Activated T-helper 1 cell treated with Interleukin-2 at 50 U/mL for 16 hours (primary cell): ENCODE measurements at regions not wholly inside any gene's neighbourhood (a gene's known extent, or its start where the extent isn't known, plus 50 kb on each side); places are given as distances from the start of the nearest gene placed in this dataset.
"Not testable (repeated sequence)": the region's sequence is repeated elsewhere in the genome, so short reads cannot be mapped to it uniquely, and the experiment has no call there.

Experiments
- DNase-seq: peaks from one replicate; pipeline ENCODE4 v3.0.0-alpha.2; 2020; ENCODE audit warnings: low read depth

DNA sequence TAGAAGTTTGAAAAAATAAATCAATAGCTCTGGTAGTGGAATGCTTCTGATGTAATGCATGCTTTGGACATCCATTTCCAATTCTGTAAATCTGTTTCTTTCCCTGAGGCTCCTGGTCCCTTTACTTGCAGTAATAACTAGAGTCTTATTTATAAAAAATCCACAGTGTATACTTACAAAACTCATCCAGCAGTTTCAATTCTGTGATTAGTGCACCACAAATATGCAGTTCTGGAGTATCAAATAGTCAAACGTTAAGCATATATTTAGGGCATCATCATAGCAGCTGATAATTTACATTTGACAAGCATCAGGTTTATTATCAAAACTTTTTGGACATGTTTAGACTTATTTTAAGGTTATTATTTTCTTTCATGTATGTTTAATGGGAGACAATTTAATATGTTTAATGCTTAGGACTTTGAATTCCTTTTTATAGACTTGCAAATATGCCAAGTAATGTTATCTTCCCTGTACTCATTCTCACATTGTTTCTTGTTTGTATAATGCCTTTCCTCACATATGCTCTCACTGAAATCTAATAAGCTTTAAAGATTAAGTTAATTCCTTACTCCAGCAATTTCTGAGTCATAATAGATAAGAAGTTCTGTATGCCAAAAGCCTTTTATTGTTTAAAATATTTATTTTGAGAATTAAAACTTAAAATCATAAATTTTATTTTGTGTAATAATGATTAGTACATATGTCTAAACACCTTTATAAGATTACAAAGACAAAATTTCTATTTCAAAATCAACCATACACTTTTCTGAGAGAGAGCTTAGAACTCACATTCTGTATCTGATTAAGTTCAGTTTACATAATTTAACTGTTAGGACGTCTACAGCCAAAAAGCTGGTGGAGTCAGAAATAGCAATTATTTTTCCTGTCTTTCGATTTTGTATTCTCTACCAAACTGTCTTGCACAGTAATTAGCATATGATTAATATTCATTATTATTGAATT lies 341.5 kb upstream of the TMEFF2 start:
- no peak for DNase-seq

- DNase-seq: no peak
Observed at GRCh38 chr2:192534072-192534471, 339.3 kb upstream of the TMEFF2 start.

DNA sequence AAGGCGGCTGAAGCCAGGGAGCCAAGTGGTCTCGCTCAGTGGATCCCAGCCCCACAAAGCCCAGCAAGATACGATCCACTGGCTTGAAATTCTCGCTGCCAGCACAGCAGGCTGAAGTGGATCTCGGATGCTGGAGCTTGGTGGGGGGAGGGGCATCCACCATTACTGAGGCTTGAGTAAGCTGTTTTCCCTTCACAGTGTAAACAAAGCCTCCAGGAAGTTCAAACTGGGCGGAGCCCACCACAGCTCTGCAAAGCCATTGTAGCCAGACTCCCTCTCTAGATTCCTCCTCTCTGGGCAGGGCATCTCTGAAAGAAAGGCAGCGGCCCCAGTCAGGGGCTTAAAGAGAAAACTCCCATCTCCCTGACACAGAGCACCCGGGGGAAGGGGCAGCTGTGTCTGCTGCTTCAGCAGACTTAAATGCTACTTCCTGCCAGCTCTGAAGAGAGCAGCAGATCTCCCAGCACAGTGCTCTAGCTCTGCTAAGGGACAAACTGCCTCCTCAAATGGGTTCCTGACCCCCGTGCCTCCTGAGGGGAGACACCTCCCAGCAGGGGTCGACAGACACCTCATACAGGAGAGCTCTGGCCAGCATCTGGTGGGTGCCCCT lies 330.0 kb upstream of the TMEFF2 start:
- DNase-seq: not testable (repeated sequence)

- DNase-seq: not testable (repeated sequence)
Observed at GRCh38 chr2:192524214-192524613, 329.5 kb upstream of the TMEFF2 start.

GRCh38 chr2:192515937-192516336 lies 321.2 kb upstream of the TMEFF2 start:
- DNase-seq: no peak

- no peak for DNase-seq
Observed at GRCh38 chr2:192513575-192513974, 318.8 kb upstream of the TMEFF2 start.

- not testable (repeated sequence) for DNase-seq
Observed at GRCh38 chr2:192507836-192508450, 313.2 kb upstream of the TMEFF2 start.

GRCh38 chr2:192500550-192501200 lies 305.9 kb upstream of the TMEFF2 start:
- DNase-seq: no peak

- no peak for DNase-seq
Observed at GRCh38 chr2:192499476-192499875, 304.7 kb upstream of the TMEFF2 start.

- no peak for DNase-seq
Observed at GRCh38 chr2:192498747-192499146, 304.0 kb upstream of the TMEFF2 start.

- DNase-seq: not testable (repeated sequence)
Observed at GRCh38 chr2:192488158-192488557, 293.4 kb upstream of the TMEFF2 start.

DNA sequence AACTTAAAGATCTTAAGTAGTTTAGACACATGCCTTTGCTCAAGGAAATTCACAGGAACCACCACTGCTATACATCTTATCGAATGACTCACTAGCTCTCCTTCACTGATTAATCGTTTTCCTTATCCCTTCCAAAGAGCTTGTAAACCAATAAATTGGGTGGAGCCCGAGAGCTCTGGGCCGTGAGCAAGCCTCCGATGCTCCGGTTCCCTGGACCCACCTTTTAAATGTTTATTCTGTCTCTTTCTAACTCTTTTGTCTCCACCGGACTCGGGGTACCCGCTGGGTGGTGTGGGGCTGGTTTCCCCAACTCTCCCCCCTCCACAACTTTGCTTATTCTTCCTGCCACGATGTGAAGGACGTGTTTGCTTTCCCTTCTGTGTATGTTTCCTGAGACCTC lies 292.9 kb upstream of the TMEFF2 start:
- no peak for DNase-seq

DNA sequence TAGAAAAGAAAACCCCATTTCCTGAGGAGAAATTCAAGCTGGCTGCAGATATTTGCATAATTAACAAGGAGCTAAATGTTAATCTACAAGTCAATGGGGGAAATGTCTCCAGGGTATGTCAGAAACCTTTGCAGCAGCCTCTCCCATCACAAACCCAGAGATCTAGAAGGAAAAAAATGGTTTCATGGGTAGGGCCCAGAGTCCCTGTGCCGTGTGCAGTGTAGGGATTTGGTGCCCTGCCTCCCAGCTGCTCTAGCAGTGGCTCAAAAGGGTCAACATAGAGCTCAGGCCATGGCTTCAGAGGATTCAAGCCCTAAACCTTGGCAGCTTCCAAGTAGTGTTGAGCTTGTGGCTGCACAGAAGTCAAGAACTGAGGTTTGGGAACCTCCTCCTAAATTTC lies 290.2 kb upstream of the TMEFF2 start:
- no peak for DNase-seq

DNA sequence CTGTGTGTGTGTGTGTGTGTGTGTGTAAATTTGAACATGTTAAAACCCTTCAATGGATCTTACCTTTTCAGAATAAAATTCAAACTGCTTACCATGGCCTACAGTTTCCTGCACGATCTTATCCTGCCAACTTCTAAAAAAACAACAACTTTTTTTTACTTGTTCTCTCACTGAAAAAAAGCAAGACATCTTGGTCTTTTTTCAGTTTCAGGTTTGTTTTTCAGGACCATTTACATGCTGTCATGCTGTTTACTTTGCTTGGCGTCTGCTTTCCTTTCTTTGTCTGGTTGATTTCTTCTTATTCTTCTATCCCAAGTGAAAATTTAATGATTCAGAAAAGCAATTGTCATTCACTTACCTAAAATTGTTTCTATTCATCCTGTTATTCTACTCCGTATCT lies 286.3 kb upstream of the TMEFF2 start:
- no peak for DNase-seq

- no peak for DNase-seq
Observed at GRCh38 chr2:192473331-192473730, 278.6 kb upstream of the TMEFF2 start.

DNA sequence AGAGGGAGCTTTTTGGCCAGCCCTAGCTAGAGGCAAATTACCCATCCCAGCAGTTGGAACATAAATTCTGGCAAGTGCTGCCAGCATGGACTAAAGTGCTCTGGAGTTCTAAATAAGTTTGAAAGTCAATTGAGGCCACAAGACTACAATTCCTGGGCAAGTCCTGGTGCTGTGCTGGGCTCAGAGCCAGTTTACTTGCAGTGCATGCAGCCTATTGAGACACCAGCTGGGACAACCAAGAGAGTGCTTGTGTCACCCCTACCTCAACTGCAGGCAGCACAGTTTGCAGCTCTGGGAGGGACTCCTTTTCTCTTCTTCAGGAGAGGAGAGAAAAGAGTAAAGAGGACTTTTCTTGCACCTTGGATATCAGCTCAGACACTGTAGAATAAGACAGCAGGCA lies 277.2 kb upstream of the TMEFF2 start:
- DNase-seq: no peak

DNA sequence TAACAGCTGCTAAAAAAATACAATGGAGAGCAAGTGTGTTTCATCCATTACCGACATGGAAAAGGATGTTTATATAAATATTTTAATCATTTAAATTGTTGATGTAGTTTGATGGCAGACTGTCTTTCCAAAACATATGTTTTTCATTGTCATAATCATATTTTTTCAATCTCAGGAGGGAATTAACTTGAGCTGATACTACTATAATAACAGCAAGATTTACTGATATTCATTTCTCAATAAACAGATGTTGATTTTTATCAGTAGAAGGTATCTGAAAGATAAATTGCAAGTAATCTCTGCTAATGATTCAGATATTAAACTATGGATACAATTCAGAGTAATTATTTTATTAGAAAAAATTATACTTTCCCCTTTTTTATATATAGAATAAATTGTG lies 274.9 kb upstream of the TMEFF2 start:
- DNase-seq: no peak

DNA sequence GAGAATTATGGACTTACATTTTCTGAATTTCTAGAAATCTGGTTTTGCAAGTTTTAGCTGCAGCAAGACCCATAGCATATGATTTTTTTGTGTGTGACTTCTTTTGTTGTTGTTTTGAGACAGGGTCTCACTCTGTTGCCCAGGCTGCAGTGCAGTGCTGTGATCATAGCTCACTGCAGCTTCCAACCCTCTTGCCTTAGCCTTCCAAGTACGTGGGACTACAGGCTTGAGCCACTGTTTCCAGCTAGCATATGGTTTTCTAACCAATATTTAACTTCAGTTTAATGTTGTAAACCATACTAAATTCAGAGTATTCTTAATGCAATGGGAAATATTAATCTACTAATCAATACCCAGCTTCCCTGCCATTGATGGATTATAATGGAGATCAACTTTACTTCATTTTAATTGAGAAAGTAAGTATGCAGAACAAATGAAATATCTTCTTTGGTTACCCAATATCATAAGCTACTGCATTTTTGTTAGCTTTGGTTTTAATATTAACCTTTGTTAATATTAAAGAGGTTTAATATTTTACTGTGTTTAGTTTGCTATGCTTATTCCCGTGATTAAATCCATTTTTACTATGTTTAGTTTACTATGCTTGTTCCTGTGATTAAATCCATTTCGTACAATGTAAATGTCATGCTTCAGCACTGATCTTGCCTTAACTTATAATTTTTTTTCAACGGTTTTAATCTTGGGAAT lies 273.4 kb upstream of the TMEFF2 start:
- DNase-seq: no peak

DNA sequence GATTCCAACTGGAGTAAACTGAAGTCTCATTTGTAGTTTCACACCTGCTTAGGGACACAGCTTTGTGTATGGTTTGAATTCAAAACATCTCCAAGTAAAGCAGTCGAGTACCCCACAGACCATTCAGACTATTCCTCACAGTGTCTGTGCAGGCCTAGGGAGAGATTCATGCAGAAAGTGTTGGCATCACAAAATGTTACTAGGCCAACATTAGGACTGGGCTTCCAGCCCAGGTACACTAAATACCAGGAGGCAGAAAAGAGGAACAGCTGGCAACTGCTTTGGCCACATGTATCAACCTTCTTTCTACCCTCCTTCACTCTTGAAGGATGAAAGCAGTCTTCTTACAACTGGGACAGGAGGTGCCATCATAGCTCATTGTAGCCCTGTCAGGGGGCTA lies 270.4 kb upstream of the TMEFF2 start:
- DNase-seq: no peak

DNA sequence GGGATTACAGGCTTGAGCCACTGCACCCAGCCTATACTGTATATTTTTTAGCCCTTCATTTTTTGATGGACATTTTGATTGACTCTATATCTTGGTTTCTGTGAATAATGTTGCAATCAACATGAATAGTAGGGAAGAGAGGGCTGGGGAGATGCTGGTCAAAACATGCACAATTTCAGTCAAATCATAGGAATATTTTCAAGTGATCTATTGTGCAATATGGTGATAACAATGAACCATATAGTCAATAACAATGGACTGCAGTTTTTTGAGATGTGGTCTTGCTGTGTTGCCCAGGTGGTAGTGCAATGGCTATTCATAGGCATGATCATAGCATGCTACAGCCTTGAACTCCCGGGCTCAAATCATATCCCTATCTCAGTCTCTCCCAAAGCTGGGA lies 264.7 kb upstream of the TMEFF2 start:
- DNase-seq: no peak

GRCh38 chr2:192448881-192449280 lies 254.1 kb upstream of the TMEFF2 start:
- no peak for DNase-seq

DNA sequence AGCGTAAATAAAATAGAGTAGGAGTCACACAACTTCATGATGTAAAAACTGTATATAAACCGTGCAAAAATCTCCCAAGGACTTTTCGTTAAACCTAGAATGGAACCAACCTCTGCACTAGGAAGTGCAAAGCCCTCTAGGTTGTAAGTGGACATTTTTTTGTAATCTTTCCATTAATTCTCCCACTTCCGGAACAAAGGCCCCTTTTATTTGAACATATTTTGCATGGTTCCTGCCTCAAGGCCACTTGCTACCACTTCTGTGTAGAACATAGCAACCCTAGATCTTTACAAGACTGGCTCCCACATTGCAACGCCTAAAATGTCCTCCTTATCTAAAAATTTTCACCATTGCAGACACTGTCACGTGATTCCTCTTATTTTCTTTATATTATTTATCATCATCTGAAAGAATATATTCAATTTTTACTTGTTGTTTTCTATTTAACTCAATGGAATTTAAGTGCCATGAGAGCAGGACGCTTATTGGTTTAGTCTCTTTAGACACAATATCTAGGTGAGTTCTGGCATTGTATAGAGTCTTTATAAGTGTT lies 249.6 kb upstream of the TMEFF2 start:
- DNase-seq: no peak
